Activated B cell treated with CpG ODN at 0.5 μM for 24 hours (primary cell): ENCODE measurements at regions not wholly inside any gene's neighbourhood (a gene's known extent, or its start where the extent isn't known, plus 50 kb on each side); places are given as distances from the start of the nearest gene placed in this dataset.

ENCODE experiments used
- ATAC-seq: fragments of 200-7000 bp; cut with Tn5 transposase; one replicate; pipeline ENCODE4 v1.10.0; 2021; ENCODE audit warnings: low read depth, mild to moderate bottlenecking, moderate library complexity
- CTCF ChIA-PET: fragments of 350-600 bp; sonication (Branson Sonifier 250); formaldehyde crosslinking; loops from one replicate; lab custom pipeline; 2021; ENCODE audit warnings: antibody characterized with exemption; lab: Charles Lee
- POLR2A ChIA-PET: fragments of 350-600 bp; sonication (Branson Sonifier 250); formaldehyde crosslinking; loops from one replicate; lab custom pipeline; 2021; ENCODE audit warnings: antibody characterized with exemption; lab: Charles Lee
- DNase-seq: peaks from one replicate; pipeline ENCODE4 v3.0.0; 2022
- H3K27ac Mint-ChIP-seq: one replicate; pipeline ENCODE4 v1.8.0; 2020; ENCODE audit warnings: mixed read lengths
- H3K27me3 Mint-ChIP-seq: one replicate; pipeline ENCODE4 v1.8.0; 2021; ENCODE audit warnings: mixed read lengths
- H3K36me3 Mint-ChIP-seq: one replicate; pipeline ENCODE4 v1.8.0; 2021; ENCODE audit warnings: low read depth, mixed read lengths
- H3K4me1 Mint-ChIP-seq: one replicate; pipeline ENCODE4 v1.8.0; 2021; ENCODE audit warnings: mixed read lengths
- H3K4me3 Mint-ChIP-seq: one replicate; pipeline ENCODE4 v1.8.0; 2020; ENCODE audit warnings: mild to moderate bottlenecking, mixed read lengths
- H3K9me3 Mint-ChIP-seq: one replicate; pipeline ENCODE4 v1.8.0; 2020; ENCODE audit warnings: mixed read lengths
- CTCF ChIP-seq: fragments of 200-600 bp; IDR thresholded peaks from one replicate; pipeline ENCODE4 v1.8.0; 2022; ENCODE audit warnings: antibody characterized with exemption, mild to moderate bottlenecking
- intact Hi-C: fragments of 100-400 bp; cut with micrococcal nuclease; formaldehyde crosslinking; loops from one replicate; pipeline ENCODE4 v1.15.1; 2024

GRCh38 chr5:68550015-68550414 lies 334.5 kb downstream of the PIK3R1 start:
- H3K4me1 Mint-ChIP-seq, result no peaks in the 10 kb centered on the region
- intact Hi-C loops, result no loop called here
- H3K27me3 Mint-ChIP-seq, result no peaks in the 10 kb centered on the region
- ATAC-seq (no peak), DNase-seq (no peak)
- ChIA-PET POLR2A (no interaction called here), CTCF (no interaction called here)
- no peak for TF ChIP-seq CTCF
- no peaks in the 10 kb centered on the region for H3K9me3 Mint-ChIP-seq
- no peak overlapping the region for H3K4me3 Mint-ChIP-seq
- H3K36me3 Mint-ChIP-seq, result no peaks in the 10 kb centered on the region
- no peak overlapping the region for H3K27ac Mint-ChIP-seq

GRCh38 chr5:68551436-68551835 lies 335.9 kb downstream of the PIK3R1 start:
- no peak for TF ChIP-seq CTCF
- ChIA-PET POLR2A (no interaction called here), CTCF (interaction anchor here (0.8 kb wide), 1 partner anchor 90 kb away, joined by 3 read pairs; no protein-coding TSS in a partner anchor)
- Mint-ChIP-seq H3K27me3 (no peaks in the 10 kb centered on the region), H3K4me1 (peaks cover 8% of the 10 kb centered on the region), H3K27ac (no peak overlapping the region), H3K4me3 (no peak overlapping the region), H3K9me3 (no peaks in the 10 kb centered on the region), H3K36me3 (no peaks in the 10 kb centered on the region)
- intact Hi-C loops, result no loop called here
- ATAC-seq (no peak), DNase-seq (no peak)

GRCh38 chr5:68554571-68555279 lies 339.2 kb downstream of the PIK3R1 start:
- H3K27ac Mint-ChIP-seq, result no peak overlapping the region
- ChIA-PET CTCF (no interaction called here), POLR2A (no interaction called here)
- intact Hi-C loops, result no loop called here
- peaks cover 8% of the 10 kb centered on the region for H3K4me1 Mint-ChIP-seq
- DNase-seq (no peak), ATAC-seq (no peak)
- H3K9me3 Mint-ChIP-seq, result no peaks in the 10 kb centered on the region
- H3K36me3 Mint-ChIP-seq, result no peaks in the 10 kb centered on the region
- no peaks in the 10 kb centered on the region for H3K27me3 Mint-ChIP-seq
- TF ChIP-seq CTCF, result no peak
- H3K4me3 Mint-ChIP-seq, result no peak overlapping the region

- ATAC-seq (no peak), DNase-seq (no peak)
- Mint-ChIP-seq H3K27me3 (no peaks in the 10 kb centered on the region), H3K4me3 (no peak overlapping the region), H3K4me1 (peaks cover 8% of the 10 kb centered on the region), H3K36me3 (no peaks in the 10 kb centered on the region), H3K9me3 (no peaks in the 10 kb centered on the region), H3K27ac (no peak overlapping the region)
- intact Hi-C loops, result no loop called here
- ChIA-PET POLR2A (no interaction called here), CTCF (no interaction called here)
- TF ChIP-seq CTCF, result no peak
Observed at GRCh38 chr5:68555907-68556681, 340.5 kb downstream of the PIK3R1 start.

- TF ChIP-seq CTCF, result no peak
- intact Hi-C loops, result no loop called here
- peaks cover 8% of the 10 kb centered on the region for H3K4me1 Mint-ChIP-seq
- no peak overlapping the region for H3K27ac Mint-ChIP-seq
- ChIA-PET POLR2A (no interaction called here), CTCF (no interaction called here)
- DNase-seq (no peak), ATAC-seq (no peak)
- no peaks in the 10 kb centered on the region for H3K9me3 Mint-ChIP-seq
- no peak overlapping the region for H3K4me3 Mint-ChIP-seq
- no peaks in the 10 kb centered on the region for H3K27me3 Mint-ChIP-seq
- H3K36me3 Mint-ChIP-seq, result no peaks in the 10 kb centered on the region
Observed at GRCh38 chr5:68557162-68557936, 341.8 kb downstream of the PIK3R1 start.
